ENCODE measurements at regions not wholly inside any gene's neighbourhood (a gene's known extent, or its start where the extent isn't known, plus 50 kb on each side); places are given as distances from the start of the nearest gene placed in this dataset.

DNA sequence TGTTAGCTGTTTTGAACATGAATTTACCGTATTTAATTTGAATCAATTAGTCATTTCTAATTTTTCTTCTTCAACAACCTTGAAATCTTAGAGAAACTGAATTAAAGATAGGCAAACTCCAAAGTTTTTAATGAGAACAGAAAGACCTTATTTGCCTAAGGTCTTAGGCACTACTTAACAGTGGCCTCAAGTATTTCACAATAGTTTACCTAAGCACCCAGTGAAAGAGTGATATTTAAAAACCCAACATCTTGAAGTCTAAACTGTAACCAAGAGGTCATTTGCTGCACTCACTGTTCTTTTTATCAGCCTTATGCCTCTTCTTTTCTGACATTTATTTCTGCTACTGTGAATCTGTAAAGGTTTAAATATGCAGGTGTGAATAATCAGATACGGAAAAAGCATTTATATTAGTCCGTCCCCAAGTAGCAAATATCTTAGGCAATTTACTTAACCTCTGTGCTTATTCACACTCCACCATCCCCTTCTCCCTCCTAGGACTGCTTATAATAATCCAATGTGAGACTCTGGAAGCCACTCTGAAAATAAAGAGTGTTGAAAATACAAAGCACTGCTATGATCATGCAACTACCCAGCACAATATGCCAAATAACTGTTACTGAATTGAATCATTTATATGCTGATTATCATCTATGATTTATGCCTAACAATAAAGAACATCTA, 105.7 kb downstream of the ELAPOR2 start:
- H3K4me3 ChIP-seq (ENCODE audit: low read length) = no peak overlapping the region
- no peak overlapping the region for H3K9ac ChIP-seq (ENCODE audit: low read length)
- no peaks in the 10 kb centered on the region for H3K27me3 ChIP-seq (ENCODE audit: control insufficient read depth, insufficient read depth, low read length)
- no peaks in the 10 kb centered on the region for H3K4me1 ChIP-seq (ENCODE audit: control insufficient read depth, insufficient read depth, low read length)
- no peaks in the 10 kb centered on the region for H3K36me3 ChIP-seq (ENCODE audit: control insufficient read depth, insufficient read depth, low read length)
- H3K27ac ChIP-seq (ENCODE audit: low read depth, low read length) = no peak overlapping the region

- Histone ChIP-seq H3K27me3 (ENCODE audit: control insufficient read depth, insufficient read depth, low read length) (no peaks in the 10 kb centered on the region), H3K36me3 (ENCODE audit: control insufficient read depth, insufficient read depth, low read length) (no peaks in the 10 kb centered on the region), H3K27ac (ENCODE audit: low read depth, low read length) (no peak overlapping the region), H3K4me3 (ENCODE audit: low read length) (no peak overlapping the region), H3K4me1 (ENCODE audit: control insufficient read depth, insufficient read depth, low read length) (no peaks in the 10 kb centered on the region), H3K9ac (ENCODE audit: low read length) (no peak overlapping the region)
These were observed 106.2 kb downstream of the ELAPOR2 start for GRCh38 chr7:86953219-86953618.

DNA sequence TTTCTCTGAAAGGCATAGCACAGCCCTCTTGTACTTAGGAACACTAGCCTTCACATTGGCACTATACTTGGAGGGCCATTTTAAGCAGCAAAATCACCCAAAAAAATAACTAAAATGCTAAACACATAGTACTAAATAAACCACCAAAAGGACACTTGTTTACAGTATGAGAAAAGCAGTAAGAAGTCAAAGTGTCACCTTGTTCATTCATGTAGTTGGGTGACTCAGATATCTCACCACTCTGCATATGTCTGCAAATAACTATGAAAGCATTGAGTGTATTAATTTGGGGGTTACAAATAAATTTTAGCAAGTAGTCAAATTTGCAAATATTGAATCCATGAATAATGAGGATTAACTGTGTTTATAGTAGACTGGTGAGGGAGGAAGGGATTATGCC, 107.6 kb downstream of the ELAPOR2 start:
- Histone ChIP-seq H3K4me1 (ENCODE audit: control insufficient read depth, insufficient read depth, low read length) (no peaks in the 10 kb centered on the region), H3K27me3 (ENCODE audit: control insufficient read depth, insufficient read depth, low read length) (no peaks in the 10 kb centered on the region), H3K27ac (ENCODE audit: low read depth, low read length) (no peak overlapping the region), H3K36me3 (ENCODE audit: control insufficient read depth, insufficient read depth, low read length) (no peaks in the 10 kb centered on the region), H3K9ac (ENCODE audit: low read length) (no peak overlapping the region), H3K4me3 (ENCODE audit: low read length) (no peak overlapping the region)

DNA sequence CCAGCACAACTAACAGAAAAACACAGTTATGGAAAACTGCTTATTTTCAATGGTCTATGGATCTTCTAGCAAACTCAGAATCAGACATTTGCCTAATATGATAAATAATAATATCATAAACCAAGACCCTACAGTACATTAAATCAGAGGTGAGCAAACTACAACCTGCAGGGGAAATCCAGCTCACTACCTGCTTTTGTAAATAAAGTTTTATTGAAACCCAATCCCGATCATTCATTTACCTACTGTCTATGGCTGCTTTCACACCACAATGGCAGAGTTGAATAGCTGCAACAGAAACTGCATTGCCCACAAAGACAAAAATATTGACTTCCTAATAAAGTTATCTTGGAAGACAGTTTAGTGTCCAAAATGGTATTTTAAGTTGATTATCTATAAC, 108.5 kb downstream of the ELAPOR2 start:
- no peak overlapping the region for H3K9ac ChIP-seq (ENCODE audit: low read length)
- no peak overlapping the region for H3K27ac ChIP-seq (ENCODE audit: low read depth, low read length)
- H3K27me3 ChIP-seq (ENCODE audit: control insufficient read depth, insufficient read depth, low read length) = no peaks in the 10 kb centered on the region
- no peaks in the 10 kb centered on the region for H3K4me1 ChIP-seq (ENCODE audit: control insufficient read depth, insufficient read depth, low read length)
- H3K4me3 ChIP-seq (ENCODE audit: low read length) = no peak overlapping the region
- H3K36me3 ChIP-seq (ENCODE audit: control insufficient read depth, insufficient read depth, low read length) = no peaks in the 10 kb centered on the region

- Histone ChIP-seq H3K36me3 (ENCODE audit: control insufficient read depth, insufficient read depth, low read length) (no peaks in the 10 kb centered on the region), H3K4me1 (ENCODE audit: control insufficient read depth, insufficient read depth, low read length) (no peaks in the 10 kb centered on the region), H3K9ac (ENCODE audit: low read length) (no peak overlapping the region), H3K4me3 (ENCODE audit: low read length) (no peak overlapping the region), H3K27ac (ENCODE audit: low read depth, low read length) (no peak overlapping the region), H3K27me3 (ENCODE audit: control insufficient read depth, insufficient read depth, low read length) (no peaks in the 10 kb centered on the region)
These were observed 109.1 kb downstream of the ELAPOR2 start for GRCh38 chr7:86950360-86950759.

DNA sequence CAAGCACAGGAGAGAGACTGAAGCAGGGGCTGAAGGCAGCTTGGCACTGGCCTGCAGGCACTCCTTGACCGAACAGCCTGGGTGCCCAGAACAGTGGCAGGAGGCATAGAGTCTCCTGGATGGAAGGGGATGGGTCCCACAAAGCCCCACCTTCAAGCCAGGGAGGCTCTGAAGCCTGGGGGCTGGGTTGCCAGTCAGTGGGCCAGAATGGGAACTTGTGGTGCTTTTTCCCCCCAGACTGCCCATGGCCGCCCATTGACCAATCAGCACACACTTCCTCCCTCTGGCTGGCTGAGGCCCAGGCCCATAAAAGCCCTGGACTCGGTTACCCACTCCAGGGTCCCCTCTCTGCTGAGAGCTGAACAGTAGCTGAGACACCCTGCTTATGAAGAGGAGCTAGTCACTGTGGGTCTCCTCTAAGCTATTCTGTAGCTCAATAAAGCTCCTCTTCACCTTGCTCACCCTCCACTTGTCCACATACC, 109.6 kb downstream of the ELAPOR2 start:
- Histone ChIP-seq H3K27ac (ENCODE audit: low read depth, low read length) (no peak overlapping the region), H3K4me3 (ENCODE audit: low read length) (no peak overlapping the region), H3K36me3 (ENCODE audit: control insufficient read depth, insufficient read depth, low read length) (no peaks in the 10 kb centered on the region), H3K9ac (ENCODE audit: low read length) (no peak overlapping the region), H3K27me3 (ENCODE audit: control insufficient read depth, insufficient read depth, low read length) (no peaks in the 10 kb centered on the region), H3K4me1 (ENCODE audit: control insufficient read depth, insufficient read depth, low read length) (no peaks in the 10 kb centered on the region)

GRCh38 chr7:86949052-86949778, 110.2 kb downstream of the ELAPOR2 start:
- Histone ChIP-seq H3K36me3 (ENCODE audit: control insufficient read depth, insufficient read depth, low read length) (no peaks in the 10 kb centered on the region), H3K4me3 (ENCODE audit: low read length) (no peak overlapping the region), H3K27me3 (ENCODE audit: control insufficient read depth, insufficient read depth, low read length) (no peaks in the 10 kb centered on the region), H3K4me1 (ENCODE audit: control insufficient read depth, insufficient read depth, low read length) (no peaks in the 10 kb centered on the region), H3K27ac (ENCODE audit: low read depth, low read length) (no peak overlapping the region), H3K9ac (ENCODE audit: low read length) (no peak overlapping the region)

DNA sequence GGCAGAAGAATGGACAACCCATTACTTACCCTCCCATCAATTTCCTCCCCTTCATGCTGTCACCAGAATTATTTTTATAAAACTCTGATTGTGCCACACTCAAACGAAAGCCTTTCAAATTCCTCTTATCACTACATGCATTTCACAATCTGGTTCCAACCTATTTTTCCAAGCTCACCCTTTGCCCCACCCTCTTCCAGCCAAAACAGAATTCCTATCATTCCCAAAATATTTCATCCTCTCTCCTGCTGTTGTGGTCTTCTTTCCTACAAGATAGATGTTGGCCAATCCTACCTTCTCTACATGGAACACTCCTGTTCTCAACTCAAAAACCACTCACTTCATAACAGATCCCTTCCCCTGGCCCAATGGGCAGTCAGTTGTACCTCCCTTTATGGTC, 111.5 kb downstream of the ELAPOR2 start:
- Histone ChIP-seq H3K9ac (ENCODE audit: low read length) (no peak overlapping the region), H3K36me3 (ENCODE audit: control insufficient read depth, insufficient read depth, low read length) (no peaks in the 10 kb centered on the region), H3K4me3 (ENCODE audit: low read length) (no peak overlapping the region), H3K27me3 (ENCODE audit: control insufficient read depth, insufficient read depth, low read length) (no peaks in the 10 kb centered on the region), H3K4me1 (ENCODE audit: control insufficient read depth, insufficient read depth, low read length) (no peaks in the 10 kb centered on the region), H3K27ac (ENCODE audit: low read depth, low read length) (no peak overlapping the region)

DNA sequence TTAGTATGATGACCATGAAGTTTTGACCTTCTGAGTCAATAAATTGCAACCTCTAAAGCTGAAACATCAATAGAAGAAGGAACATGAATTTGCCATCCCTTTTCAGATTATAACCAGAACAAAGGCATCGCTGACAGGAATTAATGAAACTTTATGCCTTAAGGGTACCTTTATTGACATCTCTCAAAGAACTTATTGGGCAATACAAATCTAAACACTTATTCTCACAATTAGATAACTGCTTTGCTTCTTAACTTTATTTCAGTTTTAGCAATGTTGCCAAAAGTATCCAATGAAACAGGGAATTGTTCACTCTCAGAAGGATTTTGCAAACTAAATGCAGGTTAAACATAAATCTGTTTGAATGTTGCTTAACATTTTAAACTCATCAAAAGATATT, 116.0 kb downstream of the ELAPOR2 start:
- Histone ChIP-seq H3K27ac (ENCODE audit: low read depth, low read length) (no peak overlapping the region), H3K27me3 (ENCODE audit: control insufficient read depth, insufficient read depth, low read length) (no peaks in the 10 kb centered on the region), H3K36me3 (ENCODE audit: control insufficient read depth, insufficient read depth, low read length) (no peaks in the 10 kb centered on the region), H3K4me3 (ENCODE audit: low read length) (no peak overlapping the region), H3K4me1 (ENCODE audit: control insufficient read depth, insufficient read depth, low read length) (no peaks in the 10 kb centered on the region), H3K9ac (ENCODE audit: low read length) (no peak overlapping the region)

- no peaks in the 10 kb centered on the region for H3K4me1 ChIP-seq (ENCODE audit: control insufficient read depth, insufficient read depth, low read length)
- H3K4me3 ChIP-seq (ENCODE audit: low read length) = no peak overlapping the region
- H3K9ac ChIP-seq (ENCODE audit: low read length) = no peak overlapping the region
- no peak overlapping the region for H3K27ac ChIP-seq (ENCODE audit: low read depth, low read length)
- no peaks in the 10 kb centered on the region for H3K27me3 ChIP-seq (ENCODE audit: control insufficient read depth, insufficient read depth, low read length)
- H3K36me3 ChIP-seq (ENCODE audit: control insufficient read depth, insufficient read depth, low read length) = no peaks in the 10 kb centered on the region
These were observed 116.5 kb downstream of the ELAPOR2 start for GRCh38 chr7:86942995-86943394.

DNA sequence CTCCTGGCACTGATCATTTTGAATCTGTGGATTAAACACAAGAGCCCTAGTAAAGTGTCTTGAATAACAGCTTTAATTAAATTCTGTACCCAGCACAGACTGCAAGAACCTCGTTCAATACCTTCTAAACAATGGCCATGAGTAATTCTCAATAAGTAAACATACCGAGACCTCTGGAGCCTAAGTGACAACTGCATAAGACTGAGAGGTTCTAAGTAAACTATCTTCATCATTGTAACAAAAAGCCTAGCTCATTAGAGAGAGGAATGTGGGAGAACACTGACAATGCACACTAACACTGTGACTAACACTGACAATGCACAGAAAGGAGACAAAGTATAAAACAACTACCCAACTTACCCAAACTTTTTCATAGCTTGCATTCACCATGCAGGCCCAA, 117.4 kb downstream of the ELAPOR2 start:
- H3K27me3 ChIP-seq (ENCODE audit: control insufficient read depth, insufficient read depth, low read length) = no peaks in the 10 kb centered on the region
- no peak overlapping the region for H3K4me3 ChIP-seq (ENCODE audit: low read length)
- no peak overlapping the region for H3K9ac ChIP-seq (ENCODE audit: low read length)
- no peaks in the 10 kb centered on the region for H3K36me3 ChIP-seq (ENCODE audit: control insufficient read depth, insufficient read depth, low read length)
- H3K4me1 ChIP-seq (ENCODE audit: control insufficient read depth, insufficient read depth, low read length) = no peaks in the 10 kb centered on the region
- H3K27ac ChIP-seq (ENCODE audit: low read depth, low read length) = no peak overlapping the region

DNA sequence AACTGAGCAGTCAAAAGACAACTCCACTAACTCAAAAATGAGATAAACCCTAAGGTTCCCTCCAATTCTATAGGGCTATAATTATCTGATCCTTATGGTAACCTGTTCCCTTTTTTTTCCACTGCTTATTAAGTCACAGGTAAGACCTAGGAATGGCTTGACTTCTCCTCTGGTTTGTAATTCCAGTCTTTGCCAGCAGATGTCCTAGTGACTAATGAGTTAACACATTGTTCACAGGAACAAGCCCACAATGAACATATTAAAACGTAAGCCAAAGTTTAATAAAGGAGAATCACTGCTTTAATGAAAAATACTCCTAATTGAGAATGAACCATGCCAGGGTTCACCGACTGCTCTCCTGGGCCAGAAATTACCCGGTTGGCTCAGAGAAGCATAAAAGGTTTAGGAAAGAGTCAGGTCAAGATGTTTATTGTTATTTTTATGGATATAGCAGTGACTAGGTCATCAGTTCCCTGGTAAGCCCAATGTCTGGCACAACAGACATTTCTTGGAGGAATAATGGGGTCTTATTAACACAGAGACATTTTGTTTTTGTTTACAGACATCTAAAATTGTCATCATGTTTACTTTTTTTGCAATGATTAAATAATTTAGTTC, 120.1 kb downstream of the ELAPOR2 start:
- Histone ChIP-seq H3K36me3 (ENCODE audit: control insufficient read depth, insufficient read depth, low read length) (no peaks in the 10 kb centered on the region), H3K27me3 (ENCODE audit: control insufficient read depth, insufficient read depth, low read length) (no peaks in the 10 kb centered on the region), H3K9ac (ENCODE audit: low read length) (no peak overlapping the region), H3K27ac (ENCODE audit: low read depth, low read length) (no peak overlapping the region), H3K4me1 (ENCODE audit: control insufficient read depth, insufficient read depth, low read length) (no peaks in the 10 kb centered on the region), H3K4me3 (ENCODE audit: low read length) (no peak overlapping the region)

Data from rectal smooth muscle tissue (tissue), 1 donor.